ENCODE measurements at regions not wholly inside any gene's neighbourhood (a gene's known extent, or its start where the extent isn't known, plus 50 kb on each side); places are given as distances from the start of the nearest gene placed in this dataset.

GRCh38 chr5:4921929-4922328 is 218.2 kb upstream of the ADAMTS16 start (continued):
- TF ChIP-seq ZNF664 (tag by site-specific recombination; IDR thresholded peaks at IDR 0.05) = no peak
- no peak for TF ChIP-seq ZNF544 (tag by site-specific recombination; IDR thresholded peaks at IDR 0.05)
- no peak for TF ChIP-seq ZNF16 (tag by site-specific recombination; IDR thresholded peaks at IDR 0.05; ENCODE audit: low read depth)
- no peak for TF ChIP-seq PRDM6 (tag by site-specific recombination; IDR thresholded peaks at IDR 0.05)

DNA sequence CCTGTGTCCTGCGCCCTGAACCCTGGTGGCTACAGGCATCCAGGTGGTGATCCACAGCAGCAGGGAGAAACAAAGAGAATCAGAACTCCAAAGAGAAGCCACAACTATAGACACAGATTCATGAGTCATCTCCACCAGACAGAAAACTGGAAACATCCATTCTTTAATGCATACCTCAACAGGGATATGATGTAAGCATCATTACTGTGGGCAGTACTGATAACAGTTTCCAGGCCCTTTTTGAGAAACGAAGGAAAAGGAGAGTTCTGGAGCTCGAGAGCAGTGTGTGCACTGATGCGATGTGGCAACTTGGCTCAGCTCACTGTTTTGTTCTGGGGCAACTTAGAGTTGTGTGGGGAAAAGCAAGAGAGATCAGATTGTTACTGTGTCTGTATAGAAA is 215.6 kb upstream of the ADAMTS16 start:
- no peaks in the 10 kb centered on the region for H3K9me3 ChIP-seq (ENCODE audit: control insufficient read depth, insufficient read depth, low read depth, low read length)
- ChIA-PET POLR2A (no interaction called here), CTCF (no interaction called here)
- no peak overlapping the region for H3K27ac ChIP-seq (ENCODE audit: extremely low read depth, low read depth, low read length)
- no peaks in the 10 kb centered on the region for H3K4me1 ChIP-seq (ENCODE audit: control insufficient read depth, insufficient read depth, low read length)
- TF ChIP-seq GFI1B (tag by site-specific recombination; IDR thresholded peaks at IDR 0.05) (no peak), ZFP37 (tag by site-specific recombination; IDR thresholded peaks at IDR 0.05) (no peak), ZNF645 (tag by site-specific recombination; IDR thresholded peaks at IDR 0.05) (no peak)
- H3K4me3 ChIP-seq (ENCODE audit: low read depth, low read length) = no peak overlapping the region
- no peaks in the 10 kb centered on the region for H3K36me3 ChIP-seq (ENCODE audit: control insufficient read depth in 2 of 2, insufficient read depth in 1 of 2, low read length in 2 of 2)

GRCh38 chr5:4927097-4927496 is 213.0 kb upstream of the ADAMTS16 start:
- ChIA-PET CTCF (interaction anchor here (0.6 to 1.0 kb wide), 3 partner anchors 15 to 419 kb away, joined by 3 to 7 read pairs (median 3); no protein-coding TSS in a partner anchor), POLR2A (no interaction called here)
- H3K9me3 ChIP-seq (ENCODE audit: control insufficient read depth, insufficient read depth, low read depth, low read length) = no peaks in the 10 kb centered on the region; the same call in 1 of the 2 replicates
- TF ChIP-seq GLI2 (tag by site-specific recombination; IDR thresholded peaks at IDR 0.05; ENCODE audit: borderline replicate concordance, low read depth) = no peak
- TF ChIP-seq ZNF324 (tag by site-specific recombination; IDR thresholded peaks at IDR 0.05) = no peak
- TF ChIP-seq ZNF571 (tag by site-specific recombination; IDR thresholded peaks at IDR 0.05) = no peak
- no peak for TF ChIP-seq ZNF398 (tag by site-specific recombination; IDR thresholded peaks at IDR 0.05)
- no peak for TF ChIP-seq ZNF549 (tag by site-specific recombination; IDR thresholded peaks at IDR 0.05)
- no peak for TF ChIP-seq REPIN1 (tag by site-specific recombination; IDR thresholded peaks at IDR 0.05; ENCODE audit: low read depth)
- TF ChIP-seq ZNF514 (tag by site-specific recombination; IDR thresholded peaks at IDR 0.05) = no peak
- TF ChIP-seq ZNF639 (tag by site-specific recombination; IDR thresholded peaks at IDR 0.05) = no peak
- TF ChIP-seq GLIS2 (tag by site-specific recombination; IDR thresholded peaks at IDR 0.05) = no peak
- TF ChIP-seq ZNF18 (tag by site-specific recombination; IDR thresholded peaks at IDR 0.05) = no peak
- TF ChIP-seq ZNF16 (tag by site-specific recombination; IDR thresholded peaks at IDR 0.05; ENCODE audit: low read depth) = no peak
- TF ChIP-seq, protein P1, sequence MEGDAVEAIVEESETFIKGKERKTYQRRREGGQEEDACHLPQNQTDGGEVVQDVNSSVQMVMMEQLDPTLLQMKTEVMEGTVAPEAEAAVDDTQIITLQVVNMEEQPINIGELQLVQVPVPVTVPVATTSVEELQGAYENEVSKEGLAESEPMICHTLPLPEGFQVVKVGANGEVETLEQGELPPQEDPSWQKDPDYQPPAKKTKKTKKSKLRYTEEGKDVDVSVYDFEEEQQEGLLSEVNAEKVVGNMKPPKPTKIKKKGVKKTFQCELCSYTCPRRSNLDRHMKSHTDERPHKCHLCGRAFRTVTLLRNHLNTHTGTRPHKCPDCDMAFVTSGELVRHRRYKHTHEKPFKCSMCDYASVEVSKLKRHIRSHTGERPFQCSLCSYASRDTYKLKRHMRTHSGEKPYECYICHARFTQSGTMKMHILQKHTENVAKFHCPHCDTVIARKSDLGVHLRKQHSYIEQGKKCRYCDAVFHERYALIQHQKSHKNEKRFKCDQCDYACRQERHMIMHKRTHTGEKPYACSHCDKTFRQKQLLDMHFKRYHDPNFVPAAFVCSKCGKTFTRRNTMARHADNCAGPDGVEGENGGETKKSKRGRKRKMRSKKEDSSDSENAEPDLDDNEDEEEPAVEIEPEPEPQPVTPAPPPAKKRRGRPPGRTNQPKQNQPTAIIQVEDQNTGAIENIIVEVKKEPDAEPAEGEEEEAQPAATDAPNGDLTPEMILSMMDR (tag by site-specific recombination; IDR thresholded peaks at IDR 0.05) = no peak
- no peak for TF ChIP-seq KLF1 (tag by site-specific recombination; IDR thresholded peaks at IDR 0.05)
- no peak for TF ChIP-seq ZNF114 (tag by site-specific recombination; IDR thresholded peaks at IDR 0.05)
- no peak for TF ChIP-seq ZXDB (tag by site-specific recombination; IDR thresholded peaks at IDR 0.05)
- TF ChIP-seq, protein P2, sequence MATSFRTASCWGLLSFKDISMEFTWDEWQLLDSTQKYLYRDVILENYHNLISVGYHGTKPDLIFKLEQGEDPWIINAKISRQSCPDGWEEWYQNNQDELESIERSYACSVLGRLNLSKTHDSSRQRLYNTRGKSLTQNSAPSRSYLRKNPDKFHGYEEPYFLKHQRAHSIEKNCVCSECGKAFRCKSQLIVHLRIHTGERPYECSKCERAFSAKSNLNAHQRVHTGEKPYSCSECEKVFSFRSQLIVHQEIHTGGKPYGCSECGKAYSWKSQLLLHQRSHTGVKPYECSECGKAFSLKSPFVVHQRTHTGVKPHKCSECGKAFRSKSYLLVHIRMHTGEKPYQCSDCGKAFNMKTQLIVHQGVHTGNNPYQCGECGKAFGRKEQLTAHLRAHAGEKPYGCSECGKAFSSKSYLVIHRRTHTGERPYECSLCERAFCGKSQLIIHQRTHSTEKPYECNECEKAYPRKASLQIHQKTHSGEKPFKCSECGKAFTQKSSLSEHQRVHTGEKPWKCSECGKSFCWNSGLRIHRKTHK (tag by site-specific recombination; IDR thresholded peaks at IDR 0.05) = no peak
- TF ChIP-seq ZNF146 (tag by site-specific recombination; IDR thresholded peaks at IDR 0.05) = no peak
- H3K4me1 ChIP-seq (ENCODE audit: control insufficient read depth, insufficient read depth, low read length) = no peaks in the 10 kb centered on the region
- no peak overlapping the region for H3K27ac ChIP-seq (ENCODE audit: extremely low read depth, low read depth, low read length)
- H3K36me3 ChIP-seq (ENCODE audit: control insufficient read depth in 2 of 2, insufficient read depth in 1 of 2, low read length in 2 of 2) = no peaks in the 10 kb centered on the region
- H3K4me3 ChIP-seq (ENCODE audit: low read depth, low read length) = no peak overlapping the region
